ENCODE measurements at regions not wholly inside any gene's neighbourhood (a gene's known extent, or its start where the extent isn't known, plus 50 kb on each side); places are given as distances from the start of the nearest gene placed in this dataset.

- TF ChIP-seq CTCF (IDR thresholded peaks at IDR 0.05) = no peak
- TF ChIP-seq POLR2A (IDR thresholded peaks at IDR 0.05) = no peak
Measured at GRCh38 chr18:75638776-75639471, 211.4 kb upstream of the SMIM21 start.
